Skin epidermis (tissue), 12 donors: ENCODE measurements at regions not wholly inside any gene's neighbourhood (a gene's known extent, or its start where the extent isn't known, plus 50 kb on each side); places are given as distances from the start of the nearest gene placed in this dataset.

ENCODE experiments used
- H3K27ac ChIP-seq, 21 experiments: fragments of 200-600 bp; sonication (generic) in 11 of 21; one replicate each; pipeline ENCODE4 v1.5.0; 2020; ENCODE audit warnings: mild to moderate bottlenecking in 3 of 21, inconsistent platforms in 2 of 21, moderate library complexity in 2 of 21
- H3K4me3 ChIP-seq, 7 experiments: fragments of 200-600 bp; sonication (generic) in 2 of 7; one replicate each; pipeline ENCODE4 v1.5.0; 2020; ENCODE audit warnings: inconsistent platforms in 2 of 7, mild to moderate bottlenecking in 2 of 7, moderate library complexity in 1 of 7

DNA sequence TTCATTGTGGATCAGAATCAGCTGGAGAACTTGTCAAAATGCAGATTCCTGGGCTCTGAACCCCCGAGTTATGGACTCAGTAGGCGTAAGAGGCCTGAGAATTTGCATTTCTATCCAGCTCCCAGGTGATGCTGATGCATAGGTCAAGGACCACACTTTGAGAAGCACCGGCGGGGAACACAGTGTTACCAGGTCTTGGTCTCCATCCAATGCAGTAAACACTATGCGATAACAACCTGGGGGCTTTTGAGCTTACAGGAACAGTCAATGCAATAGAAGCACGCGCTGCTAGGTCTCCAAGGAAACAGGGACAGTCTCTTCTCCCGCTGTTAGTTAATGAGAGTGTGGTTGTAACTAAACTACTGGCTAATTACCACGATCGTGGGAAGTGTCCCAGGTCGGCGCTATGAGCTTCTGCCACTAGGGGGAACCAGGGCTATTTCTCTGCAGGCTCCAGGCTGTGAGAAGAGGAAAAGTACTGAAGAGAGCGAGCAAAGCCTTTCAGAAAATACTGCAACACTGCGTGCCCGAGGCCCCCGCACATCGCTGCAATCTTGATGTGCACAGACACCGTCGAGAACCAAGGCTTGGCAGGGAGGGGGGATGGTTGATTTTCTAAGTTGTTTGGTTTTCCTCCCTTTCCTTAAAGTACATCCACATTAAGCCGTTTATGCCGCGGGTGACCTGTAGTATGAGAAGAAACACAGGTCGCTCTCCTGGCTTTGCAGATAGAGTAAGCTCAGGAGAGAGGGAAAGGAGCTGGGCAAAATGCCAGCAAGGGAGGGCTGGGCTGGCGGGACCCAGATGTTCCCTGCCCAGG, 52.0 kb upstream of the KCNA1 start:
- Histone ChIP-seq H3K4me3 (no peak overlapping the region), H3K27ac (no peak overlapping the region)

DNA sequence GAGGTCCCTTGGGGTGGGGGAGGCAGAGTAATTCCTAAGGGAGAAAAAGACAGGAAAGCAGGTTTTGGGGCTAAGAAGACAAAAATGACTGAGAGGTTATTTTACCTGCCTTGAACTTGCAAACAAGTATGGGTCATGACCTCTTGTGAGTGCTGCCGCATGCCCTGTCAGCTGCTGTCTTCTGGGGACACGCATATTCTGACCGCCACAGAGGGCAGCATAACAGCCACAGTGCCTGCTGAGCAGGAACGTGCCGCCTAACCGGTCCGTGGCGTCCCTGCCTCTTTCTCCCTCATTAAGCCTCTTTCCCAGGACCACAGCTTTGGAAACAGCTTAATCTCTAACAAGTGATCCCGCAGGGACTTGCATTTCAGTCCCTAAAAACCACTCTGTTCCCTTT, 51.3 kb upstream of the KCNA1 start:
- H3K4me3 ChIP-seq, result no peak overlapping the region

DNA sequence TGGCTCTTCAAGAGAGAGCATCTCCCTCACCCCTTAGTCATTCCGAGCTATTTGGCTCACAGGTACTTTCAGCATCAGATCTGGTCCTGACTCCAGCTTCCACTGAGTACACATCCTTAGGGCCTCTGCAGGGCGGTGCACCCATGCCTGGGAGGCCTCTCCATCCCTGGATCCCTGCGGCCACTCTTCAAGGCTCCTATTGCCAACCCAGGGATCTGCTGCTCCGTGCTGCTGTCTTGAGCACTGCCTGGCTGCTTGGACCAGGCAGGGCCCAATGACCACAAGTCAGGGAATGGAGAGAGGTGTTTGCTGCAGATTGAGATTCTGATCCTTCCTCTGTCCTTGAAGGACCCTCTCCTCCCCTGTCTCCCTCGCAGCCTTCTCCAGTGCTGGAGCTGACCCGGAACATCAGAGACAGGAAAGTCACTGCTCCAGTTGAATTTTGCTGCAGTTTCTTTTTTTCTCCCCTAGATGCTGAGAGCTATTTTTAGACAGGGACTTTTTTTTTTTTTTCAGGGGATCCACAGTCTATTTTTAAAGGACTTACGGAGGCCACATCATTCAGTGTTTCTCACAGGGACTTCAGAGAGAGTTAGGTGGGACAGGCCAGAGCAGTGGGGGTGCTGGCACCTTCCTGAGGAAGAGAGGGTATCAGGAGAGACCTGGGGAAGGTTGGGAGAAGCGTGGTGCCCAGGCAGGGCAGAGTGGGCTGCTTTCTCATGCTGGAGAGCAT, 50.1 kb upstream of the KCNA1 start:
- no peak overlapping the region for H3K4me3 ChIP-seq
- H3K27ac ChIP-seq, result no peak overlapping the region

More for the DNA sequence above, 51.3 kb upstream of the KCNA1 start:
- no peak overlapping the region for H3K27ac ChIP-seq
